OCI-LY3 (cell line): ENCODE measurements at regions not wholly inside any gene's neighbourhood (a gene's known extent, or its start where the extent isn't known, plus 50 kb on each side); places are given as distances from the start of the nearest gene placed in this dataset.
"Not testable (repeated sequence)": the region's sequence is repeated elsewhere in the genome, so short reads cannot be mapped to it uniquely, and the experiment has no call there.

ENCODE experiments used
- H2AFZ ChIP-seq: fragments of 200-600, 300-600 bp; shearing (Covaris generic); 2 replicates; pipeline ENCODE4 v1.6.0; 2014; ENCODE audit warnings: antibody characterized with exemption, low read depth, low read length
- H3K27ac ChIP-seq: fragments of 200-600, 300-600 bp; sonication (generic); 2 replicates; pipeline ENCODE4 v1.5.1; 2014; ENCODE audit warnings: mild to moderate bottlenecking, low read length, moderate library complexity, mixed read lengths
- H3K27me3 ChIP-seq: fragments of 200-600, 300-600 bp; sonication (generic); 2 replicates; pipeline ENCODE4 v1.6.1; 2014; ENCODE audit warnings: low read depth, low read length, mixed read lengths
- H3K36me3 ChIP-seq: fragments of 200-600, 300-600 bp; sonication (generic); replicated peaks from 2 replicates; pipeline ENCODE3; 2014; ENCODE audit warnings: low read depth, low read length, mixed read lengths
- H3K4me1 ChIP-seq: fragments of 300-600, 200-600 bp; sonication (generic); 2 replicates; pipeline ENCODE4 v1.6.1; 2014; ENCODE audit warnings: low read length, mixed read lengths
- H3K4me2 ChIP-seq: fragments of 200-600, 300-600 bp; sonication (generic); 2 replicates; pipeline ENCODE4 v1.6.1; 2014; ENCODE audit warnings: low read length, mixed read lengths
- H3K4me3 ChIP-seq: fragments of 300-600, 200-600 bp; sonication (generic); 2 replicates; pipeline ENCODE4 v1.5.1; 2014; ENCODE audit warnings: antibody characterized with exemption, mild to moderate bottlenecking, low read length, moderate library complexity
- H3K79me2 ChIP-seq: fragments of 300-600, 200-600 bp; shearing (Covaris generic); 2 replicates; pipeline ENCODE4 v1.6.1; 2014; ENCODE audit warnings: mild to moderate bottlenecking, low read length, mixed read lengths
- H3K9ac ChIP-seq: fragments of 300-600, 200-600 bp; shearing (Covaris generic); 2 replicates; pipeline ENCODE4 v1.6.0; 2014; ENCODE audit warnings: mild to moderate bottlenecking, low read length, moderate library complexity
- H3K9me3 ChIP-seq: fragments of 200-600, 300-600 bp; shearing (Covaris generic); 2 replicates; pipeline ENCODE4 v1.6.1; 2014; ENCODE audit warnings: low read length, mixed read lengths; ENCODE audit not compliant: insufficient read depth
- H4K20me1 ChIP-seq: fragments of 200-600, 300-600 bp; sonication (generic); 2 replicates; pipeline ENCODE4 v1.6.1; 2016; ENCODE audit warnings: low read length, mixed read lengths; ENCODE audit not compliant: insufficient read depth
- EZH2phosphoT487 ChIP-seq: fragments of 200-600 bp; shearing (Covaris generic); IDR thresholded peaks from 2 replicates; pipeline ENCODE4 v1.6.1; 2018; ENCODE audit warnings: antibody characterized with exemption, mixed run types, low read depth
- TF ChIP-seq, protein P1 (sequence below): fragments of 200-600, 300-600 bp; sonication (generic); IDR thresholded peaks from 2 replicates; pipeline ENCODE4 v1.5.1; 2014; ENCODE audit warnings: antibody characterized with exemption, low read length, low read depth

DNA sequence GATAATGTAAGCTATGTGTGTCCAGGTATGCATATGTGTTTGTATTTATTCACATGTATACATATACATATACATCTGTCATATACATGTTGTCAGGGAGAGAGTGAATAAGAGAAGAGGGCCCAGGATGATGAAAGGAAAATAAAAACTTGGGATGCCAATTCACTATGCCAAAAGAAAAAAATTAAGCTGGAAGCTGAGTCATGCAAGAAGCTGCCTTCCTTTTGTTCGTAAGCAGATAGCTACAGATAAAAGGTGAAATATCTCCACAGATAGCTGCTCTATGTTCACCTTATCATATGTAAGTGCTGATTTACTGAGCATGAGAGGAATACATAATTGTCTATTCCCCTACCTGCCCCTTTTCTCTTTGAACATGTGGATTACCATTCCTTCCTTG lies 579.9 kb downstream of the EPM2A start:
- Histone ChIP-seq H3K79me2 (no peaks in the 10 kb centered on the region), H3K27me3 (no peaks in the 10 kb centered on the region), H2AFZ (no peak overlapping the region), H4K20me1 (no peaks in the 10 kb centered on the region), H3K4me2 (no peak overlapping the region), H3K27ac (no peak overlapping the region), H3K9ac (no peak overlapping the region), H3K4me1 (no peaks in the 10 kb centered on the region), H3K9me3 (no peaks in the 10 kb centered on the region), H3K4me3 (no peak overlapping the region), H3K36me3 (no peaks in the 10 kb centered on the region)
- TF ChIP-seq, protein P1, sequence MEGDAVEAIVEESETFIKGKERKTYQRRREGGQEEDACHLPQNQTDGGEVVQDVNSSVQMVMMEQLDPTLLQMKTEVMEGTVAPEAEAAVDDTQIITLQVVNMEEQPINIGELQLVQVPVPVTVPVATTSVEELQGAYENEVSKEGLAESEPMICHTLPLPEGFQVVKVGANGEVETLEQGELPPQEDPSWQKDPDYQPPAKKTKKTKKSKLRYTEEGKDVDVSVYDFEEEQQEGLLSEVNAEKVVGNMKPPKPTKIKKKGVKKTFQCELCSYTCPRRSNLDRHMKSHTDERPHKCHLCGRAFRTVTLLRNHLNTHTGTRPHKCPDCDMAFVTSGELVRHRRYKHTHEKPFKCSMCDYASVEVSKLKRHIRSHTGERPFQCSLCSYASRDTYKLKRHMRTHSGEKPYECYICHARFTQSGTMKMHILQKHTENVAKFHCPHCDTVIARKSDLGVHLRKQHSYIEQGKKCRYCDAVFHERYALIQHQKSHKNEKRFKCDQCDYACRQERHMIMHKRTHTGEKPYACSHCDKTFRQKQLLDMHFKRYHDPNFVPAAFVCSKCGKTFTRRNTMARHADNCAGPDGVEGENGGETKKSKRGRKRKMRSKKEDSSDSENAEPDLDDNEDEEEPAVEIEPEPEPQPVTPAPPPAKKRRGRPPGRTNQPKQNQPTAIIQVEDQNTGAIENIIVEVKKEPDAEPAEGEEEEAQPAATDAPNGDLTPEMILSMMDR: no peak
- TF ChIP-seq EZH2phosphoT487: no peak

DNA sequence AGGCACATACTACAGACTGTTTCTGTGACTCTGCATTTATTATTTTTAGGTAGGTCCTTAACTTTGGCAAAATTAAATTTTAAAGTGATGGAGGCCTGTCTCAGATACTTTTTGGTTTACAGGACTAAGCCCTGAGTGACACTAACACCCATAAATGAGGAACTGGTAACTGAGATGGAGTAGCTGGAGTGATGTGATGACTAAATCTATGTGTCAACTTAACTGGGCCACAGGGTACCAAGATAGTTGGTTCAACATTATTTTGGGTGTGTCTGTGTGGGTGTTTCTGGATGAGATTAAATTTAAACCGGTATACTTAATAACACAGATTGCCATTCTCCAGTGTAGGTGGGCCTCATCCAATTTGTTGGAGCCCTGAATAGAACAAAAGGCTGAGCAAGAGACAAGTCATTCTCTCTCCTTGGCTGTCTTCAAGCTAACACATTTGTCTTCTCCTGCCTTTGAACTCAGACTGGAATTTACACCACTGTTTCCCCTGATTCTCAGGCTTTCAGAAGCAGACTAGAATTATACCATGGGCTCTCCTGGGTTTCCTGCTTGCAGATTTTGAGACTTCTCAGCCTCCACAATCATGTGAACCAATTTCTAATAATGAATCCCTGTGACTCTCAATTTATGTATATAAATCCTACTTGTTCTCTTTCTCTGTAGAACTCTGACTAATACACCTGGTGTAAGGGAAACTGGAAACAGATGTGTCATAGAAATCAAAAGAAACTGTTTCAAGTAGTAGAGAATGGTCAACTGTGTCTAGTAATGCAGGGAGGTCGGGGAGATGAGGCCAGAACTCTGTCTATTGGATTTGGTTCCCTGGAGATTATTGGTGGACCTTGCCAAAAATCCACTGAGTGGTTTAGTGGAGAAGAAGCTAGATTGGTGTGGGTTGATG lies 579.2 kb downstream of the EPM2A start:
- H4K20me1 ChIP-seq: no peaks in the 10 kb centered on the region
- no peaks in the 10 kb centered on the region for H3K27me3 ChIP-seq
- no peaks in the 10 kb centered on the region for H3K4me1 ChIP-seq
- no peaks in the 10 kb centered on the region for H3K36me3 ChIP-seq
- no peak overlapping the region for H3K4me3 ChIP-seq
- no peak overlapping the region for H2AFZ ChIP-seq
- no peak overlapping the region for H3K4me2 ChIP-seq
- H3K9ac ChIP-seq: no peak overlapping the region
- no peaks in the 10 kb centered on the region for H3K9me3 ChIP-seq
- H3K27ac ChIP-seq: no peak overlapping the region
- TF ChIP-seq EZH2phosphoT487: no peak
- TF ChIP-seq, protein P1: no peak
- no peaks in the 10 kb centered on the region for H3K79me2 ChIP-seq

DNA sequence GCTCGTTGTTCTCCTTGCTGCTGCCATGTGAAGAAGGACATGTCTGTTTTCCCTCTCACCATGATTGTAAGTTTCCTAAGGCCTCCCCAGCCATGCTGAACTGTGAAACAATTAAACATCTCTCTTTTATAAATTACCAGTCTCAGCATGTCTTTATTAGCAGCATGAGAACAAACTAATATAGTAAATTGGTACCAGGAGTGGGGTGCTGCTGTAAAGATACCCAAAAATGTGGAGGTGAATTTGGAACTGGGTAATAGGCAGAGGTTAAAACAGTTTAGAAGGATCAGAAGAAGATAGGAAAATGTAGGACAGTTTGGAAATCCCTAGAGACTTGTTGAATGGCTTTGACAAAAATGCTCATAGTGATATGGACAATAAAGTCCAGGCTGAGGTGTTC lies 576.7 kb downstream of the EPM2A start:
- H3K27ac ChIP-seq, H4K20me1 ChIP-seq, H3K9me3 ChIP-seq, H3K79me2 ChIP-seq, H3K4me1 ChIP-seq, H3K27me3 ChIP-seq, H3K9ac ChIP-seq, H3K4me2 ChIP-seq, H2AFZ ChIP-seq, H3K4me3 ChIP-seq, H3K36me3 ChIP-seq: not testable (repeated sequence)

DNA sequence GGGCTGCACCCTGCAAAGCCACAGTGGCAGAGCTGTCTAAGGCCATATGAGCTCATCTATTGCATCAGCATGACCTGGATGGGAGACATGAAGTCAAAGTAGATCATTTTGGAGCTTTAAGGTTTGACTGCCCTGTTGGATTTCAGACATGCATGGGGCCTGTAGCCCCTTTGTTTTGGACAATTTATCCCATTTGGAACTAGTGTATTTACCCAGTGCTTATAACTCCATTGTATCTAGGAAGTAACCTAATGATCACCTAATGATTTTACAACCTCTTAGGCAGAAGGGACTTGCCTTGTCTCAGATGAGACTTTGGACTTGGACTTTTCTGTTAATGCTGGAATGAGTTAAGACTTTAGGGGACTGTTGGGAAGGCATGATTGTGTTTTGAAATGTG lies 575.4 kb downstream of the EPM2A start:
- no peak overlapping the region for H3K4me2 ChIP-seq

More for the DNA sequence above, 575.4 kb downstream of the EPM2A start:
- no peaks in the 10 kb centered on the region for H3K36me3 ChIP-seq
- H3K27me3 ChIP-seq: no peaks in the 10 kb centered on the region
- H3K4me1 ChIP-seq: no peaks in the 10 kb centered on the region
- H3K9me3 ChIP-seq: no peaks in the 10 kb centered on the region
- H3K4me3 ChIP-seq: no peak overlapping the region
- H2AFZ ChIP-seq: no peak overlapping the region
- no peak overlapping the region for H3K27ac ChIP-seq
- H3K79me2 ChIP-seq: no peaks in the 10 kb centered on the region
- no peaks in the 10 kb centered on the region for H4K20me1 ChIP-seq
- TF ChIP-seq EZH2phosphoT487: no peak
- TF ChIP-seq, protein P1: no peak
- H3K9ac ChIP-seq: no peak overlapping the region
